ENCODE measurements at regions not wholly inside any gene's neighbourhood (a gene's known extent, or its start where the extent isn't known, plus 50 kb on each side); places are given as distances from the start of the nearest gene placed in this dataset.
"Not testable (repeated sequence)": the region's sequence is repeated elsewhere in the genome, so short reads cannot be mapped to it uniquely, and the experiment has no call there.

DNA sequence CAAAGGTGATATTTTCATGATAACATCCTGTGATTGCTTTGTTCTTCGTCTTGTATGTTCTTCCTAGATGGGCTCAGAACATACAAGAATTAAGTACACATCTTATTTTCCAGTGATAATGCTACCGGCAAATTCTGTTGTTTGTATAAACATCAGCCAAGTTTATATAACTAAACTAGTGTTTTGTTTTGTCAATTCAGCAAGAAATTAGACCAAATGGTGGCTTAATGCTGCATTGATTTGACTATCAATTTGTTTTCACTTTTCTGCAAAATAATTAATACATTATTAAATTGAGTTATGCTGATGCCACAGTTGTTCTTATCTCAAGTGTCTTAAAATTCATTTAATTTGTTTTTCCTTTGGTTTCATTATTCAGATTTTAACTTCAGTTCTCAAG is 177.7 kb downstream of the OR4F29 start:
- not testable (repeated sequence) for H3K9me3 ChIP-seq (ENCODE audit: control insufficient read depth in 2 of 2, insufficient read depth in 1 of 2, low read length in 1 of 2); H3K4me3 ChIP-seq (ENCODE audit: low read length in 2 of 2); H3K27me3 ChIP-seq (ENCODE audit: control insufficient read depth in 2 of 2, insufficient read depth in 1 of 2, low read length in 1 of 2); DNase-seq (ENCODE audit: low read depth in 6 of 9, low spot score in 9 of 9); H3K36me3 ChIP-seq (ENCODE audit: control insufficient read depth in 2 of 2, insufficient read depth in 2 of 2, low read length in 1 of 2); H3K27ac ChIP-seq (ENCODE audit: low read depth in 1 of 2, low read length in 1 of 2); H3K4me1 ChIP-seq (ENCODE audit: control insufficient read depth in 2 of 2, insufficient read depth in 2 of 2, low read length in 2 of 2)
- 96% methylated on average over 2 of the region's 2 CpGs for WGBS

DNA sequence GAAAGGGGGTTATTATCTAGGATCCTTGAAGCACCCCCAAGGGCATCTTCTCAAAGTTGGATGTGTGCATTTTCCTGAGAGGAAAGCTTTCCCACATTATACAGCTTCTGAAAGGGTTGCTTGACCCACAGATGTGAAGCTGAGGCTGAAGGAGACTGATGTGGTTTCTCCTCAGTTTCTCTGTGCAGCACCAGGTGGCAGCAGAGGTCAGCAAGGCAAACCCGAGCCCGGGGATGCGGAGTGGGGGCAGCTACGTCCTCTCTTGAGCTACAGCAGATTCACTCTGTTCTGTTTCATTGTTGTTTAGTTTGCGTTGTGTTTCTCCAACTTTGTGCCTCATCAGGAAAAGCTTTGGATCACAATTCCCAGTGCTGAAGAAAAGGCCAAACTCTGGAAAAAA is 183.7 kb downstream of the OR4F29 start:
- WGBS: 8% methylated on average over 5 of the region's 5 CpGs
- H3K4me1 ChIP-seq (ENCODE audit: control insufficient read depth in 2 of 2, insufficient read depth in 2 of 2, low read length in 2 of 2); H3K27ac ChIP-seq (ENCODE audit: low read depth in 1 of 2, low read length in 1 of 2); H3K4me3 ChIP-seq (ENCODE audit: low read length in 2 of 2); H3K36me3 ChIP-seq (ENCODE audit: control insufficient read depth in 2 of 2, insufficient read depth in 2 of 2, low read length in 1 of 2); H3K27me3 ChIP-seq (ENCODE audit: control insufficient read depth in 2 of 2, insufficient read depth in 1 of 2, low read length in 1 of 2); H3K9me3 ChIP-seq (ENCODE audit: control insufficient read depth in 2 of 2, insufficient read depth in 1 of 2, low read length in 1 of 2): not testable (repeated sequence)
- peak in 4 of 9 donors; percentile 0 to 41 (median 6) for DNase-seq (ENCODE audit: low read depth in 6 of 9, low spot score in 9 of 9)
